HCT116 (cell line): ENCODE measurements at regions not wholly inside any gene's neighbourhood (a gene's known extent, or its start where the extent isn't known, plus 50 kb on each side); places are given as distances from the start of the nearest gene placed in this dataset.

Experiments used
- CEBPB ChIP-seq: IDR thresholded peaks from 2 replicates; pipeline ENCODE4 v1.6.1; 2012; ENCODE audit warnings: low read depth
- EZH2 ChIP-seq: fragments of 200-600 bp; sonication (generic); IDR thresholded peaks from 2 replicates; pipeline ENCODE4 v1.6.1; 2017; ENCODE audit warnings: antibody characterized with exemption, mixed run types
- JUND ChIP-seq: IDR thresholded peaks from 2 replicates; pipeline ENCODE4 v1.6.1; 2012
- POLR2A ChIP-seq: IDR thresholded peaks from 2 replicates; pipeline ENCODE4 v1.7.0; 2011; ENCODE audit warnings: borderline replicate concordance; ENCODE audit not compliant: insufficient read depth, insufficient read length; ENCODE audit errors: extremely low read depth
- POLR2AphosphoS5 ChIP-seq: IDR thresholded peaks from 2 replicates; pipeline ENCODE4 v1.6.1; 2011; ENCODE audit warnings: mild to moderate bottlenecking, low read depth, low read length, moderate library complexity
- RAD21 ChIP-seq: IDR thresholded peaks from 2 replicates; pipeline ENCODE4 v1.6.1; 2012; ENCODE audit warnings: low read depth, mild to moderate bottlenecking
- SP1 ChIP-seq: IDR thresholded peaks from 2 replicates; pipeline ENCODE4 v1.6.1; 2012; ENCODE audit warnings: low read depth
- TCF7L2 ChIP-seq: IDR thresholded peaks from 2 replicates; pipeline ENCODE4 v1.7.0; 2011; ENCODE audit warnings: borderline replicate concordance, inconsistent platforms; ENCODE audit not compliant: insufficient read depth, insufficient read length; ENCODE audit errors: extremely low read depth
- YY1 ChIP-seq: IDR thresholded peaks from 2 replicates; pipeline ENCODE4 v1.6.1; 2011; ENCODE audit warnings: low read length, low read depth, moderate library complexity, mild to moderate bottlenecking; ENCODE audit not compliant: insufficient replicate concordance; ENCODE audit errors: extremely low read depth
- TF ChIP-seq, protein P1 (sequence below), 3 experiments: fragments of 200-600 bp in 1 of 3; sonication (generic) in 1 of 3; IDR thresholded peaks in 2 of 3; conservative IDR thresholded peaks in 1 of 3; 2 replicates each; pipeline ENCODE4 v1.5.1; 2012 to 2017; ENCODE audit warnings: low read depth in 2 of 3, low read length in 2 of 3, antibody characterized with exemption in 1 of 3, borderline replicate concordance in 1 of 3, control low read depth in 1 of 3, mild to moderate bottlenecking in 1 of 3, mixed read lengths in 1 of 3, mixed run types in 1 of 3, moderate library complexity in 1 of 3; ENCODE audit not compliant: insufficient read depth in 1 of 3
- TF ChIP-seq, protein P2 (sequence below): IDR thresholded peaks from 2 replicates; pipeline ENCODE4 v1.6.1; 2012

DNA sequence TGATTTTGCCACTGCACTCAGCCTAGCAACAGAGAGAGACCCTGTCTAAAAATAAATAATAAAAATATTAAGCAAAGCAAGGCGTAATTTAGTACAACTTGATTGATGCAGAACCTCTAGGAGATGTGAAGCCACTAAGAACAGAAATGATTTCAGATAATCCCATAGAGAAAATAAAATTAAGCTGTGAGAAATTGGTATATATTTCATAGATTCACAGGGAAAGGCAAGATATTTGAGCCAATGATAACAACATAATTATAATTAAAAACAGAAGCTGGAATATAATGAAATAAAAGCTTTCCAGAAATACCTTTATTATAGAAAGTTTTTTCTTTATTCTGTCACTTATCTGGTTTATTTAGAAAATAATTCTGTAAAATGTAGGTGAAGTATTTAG, 88.9 kb upstream of the GULP1 start:
- TF ChIP-seq, protein P1, sequence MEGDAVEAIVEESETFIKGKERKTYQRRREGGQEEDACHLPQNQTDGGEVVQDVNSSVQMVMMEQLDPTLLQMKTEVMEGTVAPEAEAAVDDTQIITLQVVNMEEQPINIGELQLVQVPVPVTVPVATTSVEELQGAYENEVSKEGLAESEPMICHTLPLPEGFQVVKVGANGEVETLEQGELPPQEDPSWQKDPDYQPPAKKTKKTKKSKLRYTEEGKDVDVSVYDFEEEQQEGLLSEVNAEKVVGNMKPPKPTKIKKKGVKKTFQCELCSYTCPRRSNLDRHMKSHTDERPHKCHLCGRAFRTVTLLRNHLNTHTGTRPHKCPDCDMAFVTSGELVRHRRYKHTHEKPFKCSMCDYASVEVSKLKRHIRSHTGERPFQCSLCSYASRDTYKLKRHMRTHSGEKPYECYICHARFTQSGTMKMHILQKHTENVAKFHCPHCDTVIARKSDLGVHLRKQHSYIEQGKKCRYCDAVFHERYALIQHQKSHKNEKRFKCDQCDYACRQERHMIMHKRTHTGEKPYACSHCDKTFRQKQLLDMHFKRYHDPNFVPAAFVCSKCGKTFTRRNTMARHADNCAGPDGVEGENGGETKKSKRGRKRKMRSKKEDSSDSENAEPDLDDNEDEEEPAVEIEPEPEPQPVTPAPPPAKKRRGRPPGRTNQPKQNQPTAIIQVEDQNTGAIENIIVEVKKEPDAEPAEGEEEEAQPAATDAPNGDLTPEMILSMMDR (IDR thresholded peaks at IDR 0.05 in 2 of 3, conservative IDR thresholded peaks at IDR 0.05 in 1 of 3; ENCODE audit: borderline replicate concordance in 1 of 3, insufficient read depth in 1 of 3, low read depth in 2 of 3, low read length in 2 of 3) = no peak
- TF ChIP-seq JUND (no peak), YY1 (no peak), EZH2 (no peak), POLR2A (no peak), POLR2AphosphoS5 (no peak), CEBPB (no peak), TCF7L2 (no peak), SP1 (no peak), RAD21 (no peak)
- TF ChIP-seq, protein P2, sequence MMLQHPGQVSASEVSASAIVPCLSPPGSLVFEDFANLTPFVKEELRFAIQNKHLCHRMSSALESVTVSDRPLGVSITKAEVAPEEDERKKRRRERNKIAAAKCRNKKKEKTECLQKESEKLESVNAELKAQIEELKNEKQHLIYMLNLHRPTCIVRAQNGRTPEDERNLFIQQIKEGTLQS = no peak
